Activated CD8-positive, alpha-beta memory T cell treated with anti-CD3 and anti-CD28 coated beads, Interleukin-2, amount 50 U/mL, for 1 hour (primary cell): ENCODE measurements at regions not wholly inside any gene's neighbourhood (a gene's known extent, or its start where the extent isn't known, plus 50 kb on each side); places are given as distances from the start of the nearest gene placed in this dataset.

ENCODE experiments used
- DNase-seq: peaks from one replicate; pipeline ENCODE4 v3.0.0-alpha.2; 2020; ENCODE audit errors: extremely low read depth

DNA sequence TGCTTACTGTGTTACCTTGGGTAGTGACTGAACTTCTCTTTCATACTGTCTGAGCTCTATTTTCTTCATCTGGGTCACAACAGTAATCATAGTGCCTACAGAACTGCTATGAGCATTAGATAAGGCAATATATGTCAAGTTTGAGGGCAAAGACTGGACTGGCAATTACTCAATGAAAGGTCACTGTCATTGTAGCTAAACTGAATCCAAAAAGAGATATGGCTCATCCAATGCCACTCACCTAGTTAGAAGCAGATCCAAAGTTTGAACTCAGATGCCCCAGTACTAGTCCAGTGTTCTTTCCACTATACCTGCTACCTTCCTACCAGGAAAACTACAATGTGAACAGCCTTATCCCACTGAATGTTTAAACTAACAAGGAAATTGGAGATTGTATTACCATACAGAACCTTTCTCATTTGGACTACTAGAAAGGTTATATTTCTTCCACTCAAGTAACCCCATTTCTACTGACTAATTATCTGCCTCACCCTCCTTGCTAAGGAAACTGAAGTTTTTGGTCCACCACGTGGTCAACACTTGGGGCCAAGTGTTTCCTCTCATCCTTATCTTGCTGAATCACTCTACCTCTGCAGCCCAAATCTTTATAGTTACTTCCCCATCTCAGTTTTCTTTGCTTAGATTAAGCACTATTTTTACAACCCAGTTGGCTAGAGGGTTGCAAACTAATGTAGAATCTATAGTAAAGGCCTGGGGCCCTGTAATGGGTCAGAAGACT lies 202.3 kb upstream of the LPP start:
- no peak for DNase-seq

DNA sequence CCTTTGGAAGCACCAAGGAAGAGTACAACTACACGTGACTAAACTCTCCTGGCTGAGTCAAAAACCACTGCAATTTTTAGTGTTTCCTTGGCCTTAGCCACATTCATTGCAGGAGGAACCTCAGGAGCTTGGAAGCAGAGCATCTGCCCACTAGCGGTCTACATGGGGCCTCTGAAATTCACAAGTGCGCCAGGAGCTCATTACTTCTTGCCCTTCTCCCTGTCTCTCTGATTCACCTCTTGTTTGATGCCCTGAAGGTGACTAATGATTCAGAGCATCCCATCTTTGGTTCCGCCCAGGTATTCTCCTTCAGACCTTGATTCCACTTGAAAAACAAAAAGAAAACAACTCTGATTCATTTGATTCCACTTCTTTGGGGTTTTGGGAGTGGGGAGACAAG lies 201.1 kb upstream of the LPP start:
- DNase-seq = no peak

DNA sequence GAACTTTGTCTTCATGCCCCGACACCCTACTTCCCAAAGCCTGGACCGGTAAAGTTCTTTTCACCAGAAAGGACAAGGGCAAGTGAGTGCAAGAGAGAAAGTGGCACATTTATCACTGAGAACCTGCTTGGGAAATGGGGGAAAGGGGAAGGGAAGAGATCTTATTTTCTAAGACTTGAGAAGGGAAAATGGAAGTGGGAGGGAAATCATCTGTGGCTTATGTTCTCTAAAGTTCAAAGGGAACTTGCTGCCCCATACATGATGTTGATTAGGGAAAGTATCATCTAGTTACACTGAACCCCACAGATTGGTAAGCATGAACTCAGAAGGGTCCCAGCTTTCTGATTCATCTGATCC lies 199.5 kb upstream of the LPP start:
- no peak for DNase-seq

DNA sequence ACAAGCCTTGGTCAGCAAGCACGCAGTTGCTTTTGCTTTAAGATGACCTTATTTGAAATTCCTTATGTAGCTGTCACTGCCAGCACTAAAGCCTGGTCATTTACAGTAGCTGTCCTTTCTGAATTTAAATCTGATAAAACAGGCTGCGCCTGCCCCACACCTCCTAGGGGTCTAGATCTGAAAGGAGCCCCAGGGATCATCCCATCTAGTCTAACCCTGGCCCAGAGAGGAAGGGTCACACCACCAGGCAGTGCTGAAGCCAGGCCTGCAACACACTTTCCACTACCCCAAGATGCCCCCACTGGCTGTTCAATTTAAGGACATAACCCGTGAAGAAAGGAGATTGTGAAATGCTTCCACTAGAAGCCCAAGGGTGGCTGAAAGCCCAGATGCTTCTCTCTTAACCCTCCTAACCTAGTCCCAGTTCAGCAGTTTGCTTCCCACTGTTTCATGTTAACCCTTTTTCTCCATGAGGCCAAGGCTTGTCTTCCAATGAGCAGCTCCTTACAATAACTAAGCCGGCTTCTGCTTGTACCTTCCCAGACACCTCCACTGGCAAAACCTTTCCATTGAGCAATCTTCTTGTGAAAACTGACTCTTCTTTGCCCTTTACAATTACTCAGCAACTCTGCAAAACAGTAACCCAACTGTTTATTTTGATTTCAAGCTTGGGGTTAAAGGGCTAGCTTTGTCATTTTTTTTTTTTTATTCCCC lies 198.9 kb upstream of the LPP start:
- DNase-seq = no peak

DNA sequence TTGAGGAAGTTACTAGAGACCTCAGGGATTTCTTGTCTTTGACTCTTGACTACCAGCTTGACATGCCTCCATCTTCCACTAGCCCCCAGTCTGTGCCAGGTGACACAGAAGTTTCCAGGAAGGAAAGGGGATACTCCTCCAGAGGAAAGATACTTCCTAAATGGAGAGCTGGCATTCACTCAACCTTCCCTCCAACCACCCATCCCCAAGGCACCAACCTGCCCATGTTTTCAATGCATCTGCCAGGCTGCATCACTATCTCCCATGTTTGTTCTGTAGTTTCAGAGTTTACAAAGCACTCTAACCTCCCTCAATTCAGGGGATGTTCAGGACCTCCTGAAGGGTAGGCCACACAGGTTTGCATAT lies 198.4 kb upstream of the LPP start:
- DNase-seq = no peak

DNA sequence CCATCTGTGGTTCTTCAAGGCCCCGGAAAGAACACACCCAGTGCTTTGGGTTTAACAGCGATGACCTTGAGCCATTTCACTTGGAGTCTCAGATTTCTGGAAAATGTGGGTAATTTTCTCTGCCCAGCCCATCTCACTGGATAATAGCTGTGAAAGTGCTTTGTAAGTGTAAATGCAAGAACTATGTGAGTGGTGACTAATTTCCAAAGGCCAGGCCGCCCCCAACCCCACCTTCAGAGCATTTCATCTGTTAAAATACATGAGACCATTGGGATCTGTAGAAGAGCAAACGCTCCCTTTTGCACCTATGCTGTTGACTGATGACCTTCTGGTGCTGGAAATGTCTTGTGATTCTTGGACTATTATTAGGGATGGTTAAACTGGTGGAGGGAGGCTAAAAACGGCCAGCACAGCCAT lies 196.8 kb upstream of the LPP start:
- DNase-seq = no peak

DNA sequence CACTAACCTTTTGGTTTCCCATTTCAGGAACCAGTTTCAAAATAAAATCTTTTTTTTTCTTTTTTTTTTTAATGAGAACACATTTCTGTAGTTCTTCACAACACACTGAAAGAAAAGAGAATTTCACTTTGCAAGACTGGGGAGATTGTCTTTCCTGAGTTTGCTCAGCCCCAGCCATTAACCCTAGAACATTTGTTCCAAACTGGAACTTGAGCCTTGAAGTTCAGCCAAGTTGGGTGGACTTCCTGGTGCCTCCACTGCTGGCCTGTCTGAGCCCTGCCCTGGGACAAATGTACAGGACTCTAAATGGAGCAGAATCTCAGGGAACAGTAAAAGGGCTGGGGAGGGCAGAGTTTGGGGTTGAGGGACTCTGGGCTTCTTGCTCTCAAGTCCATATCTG lies 196.4 kb upstream of the LPP start:
- no peak for DNase-seq

DNA sequence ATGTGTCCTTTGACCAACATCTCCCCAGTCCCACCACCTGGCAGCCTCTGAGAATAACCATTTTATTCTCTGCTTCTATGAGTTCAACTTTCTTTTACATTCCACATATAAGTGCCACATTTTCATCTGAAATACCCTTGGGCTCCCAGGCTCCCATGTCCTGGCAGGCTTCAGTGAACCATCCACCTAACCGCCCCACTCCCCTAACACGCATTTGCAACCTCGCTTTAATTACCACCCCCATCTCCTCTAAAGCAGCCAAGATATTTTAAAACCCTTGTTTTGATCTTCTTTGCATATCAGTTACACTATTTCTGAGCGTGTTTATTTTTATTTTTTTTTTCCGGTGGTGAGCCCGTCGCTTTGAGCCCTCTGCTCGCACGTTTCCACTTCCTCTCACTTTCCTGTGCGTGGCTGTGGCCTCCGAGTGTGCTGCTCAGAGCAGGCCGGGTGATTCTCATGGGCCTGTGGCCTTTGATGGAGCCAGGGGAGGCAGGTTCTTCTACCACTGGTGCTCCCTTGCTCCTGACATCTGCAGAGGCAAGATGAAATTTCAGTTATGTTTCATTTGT lies 195.4 kb upstream of the LPP start:
- no peak for DNase-seq

DNA sequence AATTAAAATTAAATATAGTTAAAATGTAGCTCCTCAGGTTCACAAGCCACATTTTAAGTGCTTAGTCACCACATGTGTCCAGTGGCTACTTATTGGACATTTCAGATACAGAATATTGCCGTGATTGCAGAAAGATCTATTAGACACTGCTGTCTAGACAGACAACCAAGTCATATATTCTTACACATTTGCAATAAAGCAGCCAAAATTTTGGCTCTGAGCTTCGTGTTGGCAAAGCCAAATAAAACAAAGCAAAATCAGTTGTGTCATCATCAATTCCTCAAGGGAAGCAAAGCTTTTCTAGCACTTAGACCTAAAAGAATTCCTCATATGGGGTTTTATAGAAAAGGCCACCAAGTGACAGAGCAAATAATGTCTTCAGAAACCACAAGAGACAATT lies 193.1 kb upstream of the LPP start:
- DNase-seq = no peak

DNA sequence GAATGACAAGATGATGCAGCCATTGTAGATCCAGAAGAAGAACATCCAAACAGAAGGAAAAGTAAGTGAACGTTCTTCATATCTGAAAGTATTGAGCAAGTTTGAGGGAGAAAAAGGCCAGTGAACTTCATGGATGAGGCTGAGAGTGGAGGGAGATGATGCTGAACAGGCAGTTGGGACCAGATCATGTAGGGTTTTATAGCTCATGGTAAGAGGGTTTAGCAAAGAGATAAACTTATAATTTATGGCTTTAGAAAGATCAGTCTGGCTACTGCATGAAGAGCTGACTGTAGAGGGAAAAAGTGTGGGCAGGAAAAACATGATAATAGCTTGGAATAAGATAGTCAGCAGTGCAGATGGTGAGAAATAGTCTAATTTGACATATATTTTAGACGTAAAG lies 192.6 kb upstream of the LPP start:
- DNase-seq = no peak

DNA sequence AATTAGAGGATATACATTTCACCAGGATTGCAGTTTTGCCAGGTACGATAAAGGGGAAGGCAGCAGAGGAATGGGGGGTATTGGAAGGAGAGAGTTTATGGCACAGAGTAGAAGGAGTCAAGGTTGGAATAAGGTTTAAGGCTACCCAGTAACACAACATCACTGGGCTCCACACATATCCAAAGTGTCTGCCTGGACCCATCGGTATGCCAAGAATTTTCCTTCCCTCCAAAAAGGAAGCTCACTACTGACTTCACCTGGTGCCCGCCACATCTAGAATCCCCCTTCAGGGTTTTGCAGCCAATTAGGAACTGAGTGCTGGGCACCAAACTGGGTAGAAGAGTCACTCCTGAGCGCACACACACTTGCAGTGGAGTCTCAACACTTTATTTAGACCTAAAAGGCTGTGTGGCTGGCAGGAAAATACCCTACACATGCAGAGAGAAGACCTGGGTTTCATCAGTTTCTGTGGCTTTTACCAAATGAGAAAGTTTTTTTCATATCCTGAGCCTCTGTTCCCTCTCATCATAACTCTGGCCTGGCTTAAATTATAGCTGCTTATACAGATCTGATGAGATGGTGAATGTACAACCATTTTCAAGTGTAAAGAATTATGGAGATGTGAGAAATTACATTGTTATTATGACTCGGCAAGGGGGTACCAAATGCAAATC lies 190.8 kb upstream of the LPP start:
- no peak for DNase-seq

DNA sequence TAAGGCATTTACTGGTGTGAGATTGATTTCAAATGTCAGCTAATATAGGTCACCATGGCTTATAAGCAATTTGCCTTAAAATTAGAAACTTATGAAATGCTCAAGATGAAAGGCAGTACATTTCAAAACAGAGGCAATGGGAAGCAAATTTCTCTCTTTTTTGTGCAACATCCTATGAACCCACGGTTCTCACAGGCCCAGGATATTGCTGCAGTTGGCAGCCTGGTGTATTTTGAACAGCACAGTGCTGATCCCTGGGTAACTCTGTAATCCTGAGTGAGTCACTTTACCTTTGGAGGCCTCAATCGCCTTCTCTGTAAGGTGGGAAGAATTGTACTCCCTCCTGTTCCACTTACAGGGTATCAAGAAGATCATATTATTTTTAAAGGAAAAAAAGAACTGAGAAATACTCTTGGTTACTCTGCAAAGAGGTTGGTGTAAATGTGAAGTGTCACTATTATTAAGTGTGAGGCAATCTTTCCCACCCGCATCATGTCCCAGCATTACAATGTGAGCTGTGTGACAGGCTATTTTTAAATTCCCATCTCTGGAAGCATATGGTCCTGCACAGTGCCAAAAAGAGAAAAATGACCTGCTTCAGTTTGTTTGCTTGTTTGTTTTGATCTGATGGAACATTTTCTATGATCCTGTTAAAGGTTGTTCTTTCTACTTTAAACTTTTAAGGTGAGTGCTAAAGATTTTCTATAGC lies 190.1 kb upstream of the LPP start:
- DNase-seq = no peak

DNA sequence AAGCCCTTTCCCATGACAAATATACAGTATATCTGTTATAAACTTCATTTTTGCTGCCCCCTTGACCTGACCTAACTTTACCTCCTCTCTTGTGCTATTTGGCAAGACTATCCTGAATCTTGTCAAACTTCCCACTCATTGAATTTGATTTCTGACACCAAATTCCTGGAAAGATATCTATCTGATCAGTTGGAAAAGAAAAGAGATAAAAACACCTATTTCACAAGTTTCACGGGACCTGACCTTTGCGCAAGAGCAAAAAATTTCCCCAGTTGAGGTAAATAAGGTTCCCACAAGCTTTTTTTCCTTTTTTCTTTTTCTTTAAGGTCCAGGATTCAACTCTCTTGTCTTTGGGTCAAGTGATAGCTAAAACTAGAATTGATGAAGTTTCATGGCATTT lies 189.2 kb upstream of the LPP start:
- DNase-seq = no peak

DNA sequence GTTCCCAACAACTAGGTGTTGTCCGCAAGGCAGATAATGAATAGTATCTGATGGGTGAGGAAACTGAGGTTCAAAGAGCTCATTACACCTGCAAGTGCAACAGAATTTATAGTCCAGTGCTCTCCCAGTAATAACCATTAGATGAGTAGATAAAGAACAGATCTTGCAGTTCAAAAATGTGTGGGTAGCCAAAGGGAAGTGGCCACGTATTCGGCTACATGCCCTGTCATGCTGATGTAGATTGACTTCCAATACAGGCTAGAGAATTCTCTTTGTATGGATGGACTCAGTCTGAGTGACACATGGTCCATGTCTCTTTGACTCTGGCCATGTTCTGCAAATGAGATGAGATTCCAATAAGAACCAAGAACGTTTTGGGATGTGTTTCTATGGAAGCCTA lies 187.9 kb upstream of the LPP start:
- DNase-seq = no peak

DNA sequence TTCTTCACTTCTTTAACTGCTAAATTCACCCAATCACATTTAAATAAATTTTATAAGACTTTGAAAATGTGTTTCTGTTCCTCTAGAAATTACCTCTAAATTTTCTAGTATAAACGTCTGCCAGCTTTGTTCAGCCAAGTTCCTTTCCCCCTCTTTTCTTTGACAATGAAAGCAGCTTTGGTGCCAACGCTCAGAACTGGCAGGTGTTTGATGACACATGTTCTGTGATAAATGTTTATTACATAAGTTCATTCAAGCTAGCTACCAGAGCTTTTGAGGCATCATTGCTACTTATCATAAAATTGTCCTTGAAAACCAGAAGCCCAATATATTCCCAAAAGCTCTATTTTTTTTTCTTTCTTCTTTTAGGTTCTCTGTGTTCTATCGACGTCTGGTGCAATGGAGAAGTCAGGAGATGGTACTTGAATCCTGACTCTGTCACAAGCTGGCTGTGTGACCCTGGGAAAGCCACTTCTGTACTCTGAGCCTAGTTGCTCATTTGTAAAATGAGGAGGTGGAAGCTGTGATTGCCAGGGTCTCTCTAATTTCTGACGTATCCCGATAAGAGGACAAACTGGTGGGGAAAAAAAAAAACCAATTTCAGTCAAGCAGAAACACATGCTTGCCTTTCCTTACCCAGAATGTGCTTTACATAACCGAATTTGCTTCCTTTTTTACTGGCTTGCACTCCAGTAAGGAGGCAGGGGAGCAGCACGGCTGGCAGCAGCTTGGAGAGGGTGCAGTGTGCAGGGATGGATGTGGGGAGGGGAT lies 187.1 kb upstream of the LPP start:
- DNase-seq = no peak

DNA sequence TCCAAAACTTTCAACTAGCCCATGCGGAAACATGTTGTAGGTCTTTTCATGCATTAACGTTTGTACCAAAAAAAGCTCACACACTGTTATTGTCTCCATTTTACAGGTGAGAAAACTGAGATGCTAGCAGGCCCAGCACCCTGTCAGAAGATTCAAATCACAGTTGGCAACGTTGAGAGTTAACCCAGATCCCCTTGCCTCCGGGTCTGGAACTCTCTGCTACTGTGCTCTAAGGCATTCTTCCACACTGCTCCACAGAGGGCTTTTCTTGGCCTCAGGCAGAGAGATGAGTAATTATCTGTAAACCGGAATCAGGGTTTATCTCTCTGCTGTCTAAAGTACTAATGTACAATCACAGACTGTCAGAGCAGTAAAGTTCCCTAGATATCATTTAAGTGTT lies 186.0 kb upstream of the LPP start:
- DNase-seq = no peak

DNA sequence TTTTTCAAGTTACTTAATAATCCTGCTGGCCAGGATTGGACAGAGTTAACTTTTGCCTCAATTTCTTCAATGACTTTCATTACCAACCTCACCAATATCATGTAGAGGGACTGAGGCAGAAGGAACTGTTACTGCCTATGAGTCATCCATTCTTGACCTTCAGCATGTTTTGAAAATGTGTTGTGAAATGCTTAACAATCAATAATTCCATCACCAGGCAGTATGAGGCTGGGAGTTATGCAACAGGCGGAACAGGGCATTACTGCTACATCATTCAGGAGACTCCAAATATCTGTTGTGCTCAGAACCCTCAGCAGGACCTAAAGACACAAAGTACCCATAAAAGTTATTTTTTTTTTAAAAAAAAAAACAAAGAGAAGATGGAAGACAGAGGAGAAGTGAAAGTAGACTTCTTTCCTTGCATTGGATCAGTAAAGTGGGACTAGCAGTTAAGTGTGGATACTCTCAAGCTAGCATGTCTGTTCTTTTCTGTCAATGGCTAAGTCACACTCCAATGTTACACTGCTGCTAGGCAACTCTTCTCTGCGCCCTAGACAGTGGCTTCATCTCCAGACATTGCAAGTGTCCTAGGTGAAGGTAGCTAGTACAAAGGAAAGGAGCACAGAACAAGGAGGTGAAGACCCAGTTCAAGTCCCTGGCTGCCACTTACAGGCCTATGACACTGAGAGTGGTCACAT lies 184.9 kb upstream of the LPP start:
- DNase-seq = no peak

DNA sequence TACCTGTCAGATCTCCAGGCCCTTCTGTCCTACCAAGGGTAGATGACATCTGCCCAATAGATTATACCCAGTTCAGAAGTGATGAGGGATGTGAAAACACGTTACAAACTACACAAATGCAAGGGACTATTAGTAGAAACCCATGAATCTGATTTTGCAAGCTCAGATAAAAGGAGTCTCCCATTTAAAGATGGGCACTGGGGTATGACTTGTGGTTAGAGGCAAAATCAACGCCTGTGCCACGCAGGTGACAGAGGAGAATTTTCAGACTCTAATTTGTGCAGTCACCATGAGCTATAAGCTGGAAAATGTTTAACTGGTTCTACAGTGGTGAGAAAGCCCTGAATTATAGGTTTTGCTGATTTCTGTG lies 184.4 kb upstream of the LPP start:
- DNase-seq = no peak

DNA sequence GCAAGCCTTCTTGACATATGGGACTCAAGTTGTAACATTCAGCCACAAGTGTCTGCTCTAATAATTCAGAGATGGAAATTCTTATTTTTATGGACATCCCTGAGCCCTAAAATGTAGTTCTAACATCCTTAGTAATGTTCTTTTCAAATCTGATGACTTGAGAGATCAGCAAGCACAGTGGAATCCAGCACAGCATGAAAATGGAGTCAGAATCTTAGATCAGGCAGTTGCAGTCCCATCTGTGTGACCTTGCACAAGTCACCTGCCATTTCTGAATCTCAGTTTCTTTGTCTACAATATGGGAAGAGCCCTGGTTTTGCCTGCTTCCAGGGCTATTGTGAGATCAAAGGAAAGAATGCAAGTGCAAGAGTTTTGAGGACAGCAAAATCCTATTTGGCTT lies 183.9 kb upstream of the LPP start:
- no peak for DNase-seq

DNA sequence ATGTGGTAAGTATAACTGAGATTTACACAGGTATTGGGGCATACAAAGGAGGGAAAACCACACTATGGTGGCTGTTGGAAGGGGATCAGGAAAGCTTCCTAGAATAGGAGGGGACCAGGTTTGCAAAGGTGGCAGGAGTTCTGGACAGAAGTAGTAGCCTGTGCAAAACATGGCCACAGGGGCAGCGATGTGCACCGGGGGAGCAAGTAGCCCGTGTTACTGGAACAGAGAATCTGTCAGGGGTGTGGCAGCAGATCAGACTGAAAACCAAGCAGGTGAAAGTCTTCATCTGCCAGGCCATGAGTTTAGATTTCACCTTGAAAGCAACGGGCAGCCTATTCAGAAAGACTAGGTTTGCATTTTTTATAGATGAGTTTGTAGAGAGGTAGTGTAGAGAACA lies 182.3 kb upstream of the LPP start:
- DNase-seq = no peak

DNA sequence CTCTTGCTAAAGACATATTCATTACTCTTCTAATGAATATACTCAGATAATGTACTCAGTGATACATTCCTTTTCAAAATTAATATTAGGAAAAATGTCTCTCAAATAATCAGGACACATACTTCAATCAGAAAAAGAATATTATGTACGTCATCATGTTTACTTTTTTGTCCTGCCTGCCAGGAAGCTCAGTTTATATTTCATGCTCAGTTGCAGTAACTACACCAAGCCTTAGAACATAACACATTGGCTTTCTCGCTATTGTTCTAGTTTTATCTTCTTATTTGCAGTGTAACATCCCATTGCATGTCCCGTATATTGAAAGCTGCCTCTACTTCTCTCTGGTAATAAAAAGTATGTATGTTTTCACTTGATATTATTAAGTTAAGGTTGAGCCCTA lies 181.5 kb upstream of the LPP start:
- DNase-seq = no peak
